Stimulated activated CD8-positive, alpha-beta memory T cell treated with anti-CD3 and anti-CD28 coated beads, Interleukin-15, amount 100 ng/mL, for 1 hour (primary cell): ENCODE measurements at regions not wholly inside any gene's neighbourhood (a gene's known extent, or its start where the extent isn't known, plus 50 kb on each side); places are given as distances from the start of the nearest gene placed in this dataset.
"Not testable (repeated sequence)": the region's sequence is repeated elsewhere in the genome, so short reads cannot be mapped to it uniquely, and the experiment has no call there.

Experiments
- DNase-seq: peaks from one replicate; pipeline ENCODE4 v3.0.0-alpha.2; 2020; ENCODE audit warnings: low read depth

- no peak for DNase-seq
Measured at GRCh38 chr15:93360976-93361375, 272.0 kb upstream of the RGMA start.

DNA sequence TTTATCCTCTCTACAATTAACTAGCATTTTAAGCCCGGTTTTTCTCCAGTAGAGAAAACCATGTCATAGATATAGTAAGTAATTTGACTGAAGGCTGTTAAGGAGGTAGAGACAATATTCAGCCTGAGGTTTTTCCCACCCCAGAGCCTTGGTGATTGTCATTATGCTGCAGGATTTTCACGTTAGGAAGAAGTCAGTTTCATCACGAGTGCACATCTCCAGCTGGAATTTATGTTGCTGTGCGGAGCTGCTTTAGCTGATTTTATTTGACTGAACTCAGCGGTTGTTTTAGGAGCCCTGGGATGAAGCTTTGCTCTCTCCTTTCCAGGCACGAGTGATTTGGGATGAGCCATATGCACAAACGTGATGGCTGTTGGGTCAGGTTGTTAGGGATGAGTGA, 271.3 kb upstream of the RGMA start:
- no peak for DNase-seq

DNA sequence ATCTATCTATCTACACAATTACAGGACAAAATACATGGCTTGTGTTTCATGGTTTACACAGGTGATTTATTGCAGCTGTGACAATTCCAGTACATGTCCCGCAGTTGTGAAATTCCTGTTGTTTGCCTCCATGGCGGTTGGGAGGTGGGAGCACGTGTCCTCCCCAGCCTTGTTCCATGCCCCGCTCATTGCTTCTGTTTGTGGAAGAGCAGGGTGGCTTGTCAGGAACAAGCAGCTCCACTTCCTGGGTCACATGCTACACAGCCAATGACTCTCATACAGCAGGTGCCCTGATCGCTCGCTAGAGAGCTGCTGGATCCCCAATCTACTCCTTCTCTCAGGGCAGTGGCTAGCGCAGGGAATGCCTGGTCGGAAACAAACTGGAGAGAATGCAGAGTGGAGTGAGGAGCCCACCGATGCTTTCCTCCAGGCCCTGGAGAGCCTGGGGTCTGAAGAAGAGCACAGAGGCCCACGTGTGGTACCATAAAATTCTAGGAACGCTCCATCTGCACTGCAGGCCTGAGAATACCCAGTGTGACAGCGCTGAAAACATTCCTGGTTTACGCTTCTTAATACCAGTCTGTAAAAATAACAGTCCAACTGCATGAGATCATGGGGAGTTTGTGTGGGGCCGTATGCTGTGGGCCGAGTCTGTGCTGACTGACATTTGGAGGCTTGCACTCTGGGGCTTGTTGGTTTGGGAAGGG, 270.6 kb upstream of the RGMA start:
- DNase-seq, result no peak

DNA sequence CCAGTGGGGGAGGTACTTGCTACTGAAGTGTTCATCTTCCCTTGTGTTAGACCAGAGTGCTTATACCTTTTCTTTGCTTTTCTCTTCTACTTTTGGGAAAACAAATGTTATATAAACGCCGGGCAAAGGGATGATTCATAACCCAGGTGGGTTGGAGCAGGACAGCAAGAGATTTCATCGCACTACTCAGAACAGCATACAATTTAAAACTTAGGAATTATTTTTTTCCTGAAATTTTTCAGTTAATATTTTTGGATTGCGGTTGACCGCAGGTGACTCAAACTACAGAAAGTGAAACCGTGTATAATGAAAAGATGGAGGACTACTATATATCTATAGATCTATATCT, 270.0 kb upstream of the RGMA start:
- DNase-seq, result no peak

- DNase-seq, result no peak
Measured at GRCh38 chr15:93358166-93359059, 269.4 kb upstream of the RGMA start.

- DNase-seq, result no peak
Measured at GRCh38 chr15:93348711-93349545, 259.9 kb upstream of the RGMA start.

GRCh38 chr15:93347986-93348385, 259.0 kb upstream of the RGMA start:
- DNase-seq, result no peak

- no peak for DNase-seq
Measured at GRCh38 chr15:93345981-93346380, 257.0 kb upstream of the RGMA start.

DNA sequence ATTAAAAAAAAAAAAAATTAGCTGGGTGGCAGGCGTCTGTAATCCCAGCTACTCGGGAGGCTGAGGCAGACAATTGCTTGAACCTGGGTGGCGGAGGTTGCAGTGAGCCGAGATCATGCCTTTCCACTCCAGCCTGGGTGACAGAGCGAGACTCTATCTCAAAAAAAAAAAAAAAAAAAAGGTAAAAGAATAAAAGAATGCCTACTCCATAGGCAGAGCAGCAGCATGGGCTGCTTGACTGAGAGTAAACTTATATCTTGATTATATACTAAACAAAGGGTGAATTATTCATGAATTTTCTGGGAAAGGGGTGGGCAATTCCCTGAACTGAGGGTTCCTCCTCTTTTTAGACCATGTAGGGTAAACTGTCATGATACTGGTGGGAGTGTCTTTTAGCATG, 254.4 kb upstream of the RGMA start:
- not testable (repeated sequence) for DNase-seq

- DNase-seq, result no peak
Measured at GRCh38 chr15:93341164-93341563, 252.2 kb upstream of the RGMA start.

DNA sequence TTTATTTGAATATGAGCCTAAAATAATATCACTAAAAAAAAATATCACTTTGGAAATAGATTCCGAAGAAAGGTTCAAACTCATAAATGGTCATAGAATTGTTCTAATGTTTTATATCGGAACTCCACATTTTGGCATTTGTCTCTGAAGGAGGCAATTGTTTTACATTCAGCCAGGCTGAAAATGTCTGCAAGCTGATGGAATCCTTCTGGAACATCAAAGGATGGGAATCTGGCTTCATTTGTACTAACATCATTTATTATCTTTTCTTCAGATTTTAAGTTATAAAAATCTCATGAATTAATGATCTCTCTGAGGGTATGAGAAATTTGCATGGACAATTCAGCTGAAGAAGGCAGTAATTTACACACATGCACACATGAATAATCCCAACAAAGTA, 251.4 kb upstream of the RGMA start:
- no peak for DNase-seq

GRCh38 chr15:93333796-93334195, 244.8 kb upstream of the RGMA start:
- DNase-seq, result no peak

- not testable (repeated sequence) for DNase-seq
Measured at GRCh38 chr15:93333126-93333525, 244.1 kb upstream of the RGMA start.

DNA sequence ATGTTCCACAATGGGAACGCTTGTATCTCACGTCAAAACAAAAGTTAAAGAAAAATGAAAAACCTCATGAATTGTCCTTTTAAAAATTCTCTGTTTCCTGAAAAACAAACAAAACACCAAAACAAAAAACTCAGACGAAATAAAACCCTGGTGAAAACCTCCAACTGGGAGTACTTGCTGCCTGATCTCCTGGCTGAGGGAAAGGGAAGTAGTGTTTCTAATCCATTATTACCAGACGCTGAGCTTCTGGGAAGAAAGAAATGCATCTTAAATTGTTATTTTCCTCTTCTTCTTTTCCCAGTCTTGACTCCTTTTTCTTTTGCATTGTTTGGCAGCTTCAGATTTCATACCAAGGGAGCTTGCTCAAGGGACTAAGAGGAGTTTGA, 243.2 kb upstream of the RGMA start:
- DNase-seq, result no peak

DNA sequence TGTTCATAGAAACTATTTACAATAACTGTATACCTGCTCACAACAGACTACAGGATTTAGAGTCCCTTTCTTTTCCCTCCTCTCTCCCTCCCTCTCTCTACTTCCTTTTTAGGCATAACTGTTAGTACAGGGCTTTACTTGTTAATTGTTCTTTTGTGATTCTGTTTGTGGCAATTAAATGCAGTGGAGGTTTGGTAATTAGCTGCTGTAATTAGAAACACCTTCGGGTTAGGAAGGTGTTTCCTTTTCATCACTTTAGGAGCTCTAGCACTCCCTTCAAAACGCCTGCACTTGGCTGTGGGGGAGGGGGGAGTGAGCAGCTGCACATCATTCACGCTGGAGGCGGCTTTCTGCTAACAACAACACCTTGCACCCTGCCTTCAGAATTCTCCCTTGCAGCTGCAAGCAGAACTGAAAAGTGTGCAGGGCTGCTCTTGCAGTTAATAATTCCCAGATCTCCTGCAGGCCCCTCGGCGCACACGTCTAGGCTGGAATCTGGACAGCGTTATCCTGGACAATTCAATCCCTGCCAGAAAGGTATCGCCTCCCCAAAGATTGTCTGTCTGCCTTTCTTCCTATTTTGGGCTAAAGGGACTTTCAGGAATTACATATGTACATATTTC, 242.6 kb upstream of the RGMA start:
- no peak for DNase-seq

DNA sequence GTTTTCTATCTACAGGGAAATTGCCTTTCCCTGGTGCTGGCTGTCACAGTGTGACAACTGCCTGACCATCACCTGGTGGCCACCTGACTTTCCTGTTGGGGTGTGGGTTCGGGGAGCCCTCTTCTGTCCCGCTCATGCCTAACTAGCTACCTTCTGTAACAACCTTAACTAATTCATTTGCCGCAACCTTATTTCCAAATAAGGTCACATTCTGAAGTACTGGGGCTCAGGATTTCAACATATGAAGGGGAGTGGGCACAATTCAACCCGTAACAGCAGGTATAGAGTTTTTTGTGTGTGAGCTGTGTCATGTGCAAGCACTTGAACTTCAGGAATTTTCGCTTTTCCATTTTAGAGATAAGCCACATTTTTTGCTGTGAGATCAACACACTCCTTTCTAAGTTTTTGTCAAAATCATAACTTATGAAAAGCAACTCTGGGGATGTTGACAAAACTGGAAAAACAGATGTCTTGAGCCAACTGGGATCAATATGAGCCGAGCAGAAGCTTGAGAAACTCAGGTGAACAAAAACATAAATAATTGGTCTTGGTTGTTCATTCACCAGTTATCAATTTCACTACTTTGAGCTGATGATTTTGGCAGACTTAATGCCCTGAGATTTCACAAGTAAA, 242.0 kb upstream of the RGMA start:
- no peak for DNase-seq

DNA sequence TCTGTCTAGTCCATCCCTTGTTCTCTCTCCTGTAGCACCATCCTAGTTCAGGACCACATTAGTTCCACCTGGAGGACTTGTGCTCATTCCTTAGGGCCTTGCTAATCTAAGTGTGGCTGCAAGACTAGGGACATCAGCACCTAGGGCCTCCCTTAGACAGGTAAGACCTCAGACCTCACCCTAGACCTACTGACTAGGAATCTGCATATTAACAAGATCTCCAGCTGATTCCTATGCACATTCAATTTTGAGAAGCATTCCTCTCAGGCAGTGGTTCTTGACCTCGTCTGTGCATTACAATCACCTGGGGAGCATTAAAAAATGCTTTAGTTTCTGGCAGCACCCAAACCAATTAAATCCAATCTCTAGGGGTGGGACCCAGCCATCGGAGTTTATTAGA, 238.4 kb upstream of the RGMA start:
- no peak for DNase-seq

DNA sequence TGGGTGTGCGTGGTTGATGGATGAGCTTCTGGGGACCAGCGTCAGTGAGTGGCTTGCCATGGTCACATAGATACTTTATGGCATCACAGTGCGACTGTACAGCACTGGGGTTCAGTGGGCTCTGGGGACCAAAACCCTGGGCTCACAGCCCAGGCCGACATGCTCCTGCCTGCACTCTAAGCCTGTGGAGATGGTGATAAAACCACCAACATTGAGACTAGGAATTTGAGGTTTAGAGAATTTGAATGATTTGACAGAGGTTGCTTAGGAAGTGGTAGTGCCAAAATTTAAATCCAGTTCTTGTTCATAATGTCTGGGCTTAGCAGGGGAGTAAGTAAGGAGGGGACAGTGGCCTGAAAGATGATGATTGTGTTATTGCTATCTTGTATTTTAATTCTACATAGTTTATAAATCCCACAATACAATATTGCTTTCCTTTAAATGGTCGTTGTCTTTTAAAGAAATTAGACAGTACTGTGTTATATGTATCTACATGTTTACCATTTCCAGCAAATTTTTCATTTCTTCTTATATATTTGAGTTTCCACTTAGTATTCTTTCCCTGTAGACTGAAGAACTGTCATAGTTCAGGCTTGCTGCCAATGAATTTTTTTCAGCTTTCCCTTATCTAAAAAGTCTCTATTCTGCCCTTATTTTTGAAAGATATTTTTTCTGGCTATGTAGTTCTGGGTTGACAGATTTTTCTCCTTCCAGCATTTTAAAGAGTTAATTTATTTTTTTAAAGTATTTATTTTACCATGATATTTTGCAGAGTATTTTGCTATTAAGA, 235.4 kb upstream of the RGMA start:
- DNase-seq, result no peak

GRCh38 chr15:93321881-93322282, 232.9 kb upstream of the RGMA start:
- no peak for DNase-seq

- no peak for DNase-seq
Measured at GRCh38 chr15:93319121-93319814, 230.3 kb upstream of the RGMA start.
